HEK293 (cell line): ENCODE measurements at regions not wholly inside any gene's neighbourhood (a gene's known extent, or its start where the extent isn't known, plus 50 kb on each side); places are given as distances from the start of the nearest gene placed in this dataset.

ENCODE experiments used
- CTCF ChIA-PET: fragments of 350-600 bp; formaldehyde crosslinking; extraction: SDS; loops from one replicate; lab custom pipeline; 2021; ENCODE audit warnings: antibody characterized with exemption; lab: Yijun Ruan, JAX
- POLR2A ChIA-PET: fragments of 300-600 bp; formaldehyde crosslinking; extraction: SDS; loops from one replicate; lab custom pipeline; 2020; ENCODE audit warnings: antibody characterized with exemption, inconsistent platforms; lab: Yijun Ruan, JAX
- H3K27ac ChIP-seq: fragments of 200-500 bp; sonication (Bioruptor generic); 2 replicates; pipeline ENCODE4 v1.5.1; 2014; ENCODE audit warnings: low read depth, low read length, control low read depth, inconsistent platforms; ENCODE audit errors: extremely low read depth
- H3K36me3 ChIP-seq, 2 experiments: fragments of 200-500 bp in 1 of 2; sonication (Bioruptor generic) in 1 of 2; 1 replicate in 1 of 2; 2 replicates in 1 of 2; pipeline ENCODE4 v1.5.1; 2014 to 2017; ENCODE audit warnings: inconsistent platforms in 2 of 2, low read length in 2 of 2; ENCODE audit not compliant: control insufficient read depth in 2 of 2, insufficient read depth in 1 of 2
- H3K4me1 ChIP-seq: fragments of 200-500 bp; sonication (Bioruptor generic); 2 replicates; pipeline ENCODE4 v1.5.1; 2014; ENCODE audit warnings: mild to moderate bottlenecking, low read length, inconsistent platforms; ENCODE audit not compliant: control insufficient read depth, insufficient read depth
- H3K4me3 ChIP-seq: 2 replicates; pipeline ENCODE4 v1.5.1; 2011; ENCODE audit warnings: low read depth, mild to moderate bottlenecking, control low read depth, low read length, moderate library complexity
- H3K9me3 ChIP-seq: fragments of 200-500 bp; sonication (Bioruptor generic); 2 replicates; pipeline ENCODE4 v1.5.1; 2014; ENCODE audit warnings: low read depth, low read length, inconsistent platforms; ENCODE audit not compliant: control insufficient read depth, insufficient read depth
- KLF9 ChIP-seq: fragments of 450-650 bp; formaldehyde crosslinking; IDR thresholded peaks from 2 replicates; pipeline ENCODE4 v1.5.1; 2016; ENCODE audit warnings: missing biosample characterization, missing genetic modification characterization, low read depth
- MYNN ChIP-seq: fragments of 450-650 bp; formaldehyde crosslinking; IDR thresholded peaks from 2 replicates; pipeline ENCODE4 v1.5.1; 2016; ENCODE audit warnings: missing biosample characterization, missing genetic modification characterization, borderline replicate concordance
- REPIN1 ChIP-seq: fragments of 450-650 bp; formaldehyde crosslinking; IDR thresholded peaks from 2 replicates; pipeline ENCODE4 v1.5.1; 2017; ENCODE audit warnings: missing biosample characterization, missing genetic modification characterization, low read depth
- SCRT1 ChIP-seq: fragments of 450-650 bp; formaldehyde crosslinking; IDR thresholded peaks from 2 replicates; pipeline ENCODE4 v1.5.1; 2016; ENCODE audit warnings: missing biosample characterization, missing genetic modification characterization, borderline replicate concordance
- SETDB1 ChIP-seq: IDR thresholded peaks from one replicate; pipeline ENCODE4 v1.6.1; 2017; ENCODE audit warnings: mild to moderate bottlenecking, low read length, moderate library complexity, mixed read lengths; ENCODE audit not compliant: insufficient read length
- YY2 ChIP-seq: fragments of 450-650 bp; formaldehyde crosslinking; IDR thresholded peaks from 2 replicates; pipeline ENCODE4 v1.5.1; 2016; ENCODE audit warnings: missing biosample characterization, missing genetic modification characterization
- ZBTB6 ChIP-seq: fragments of 450-650 bp; formaldehyde crosslinking; IDR thresholded peaks from 2 replicates; pipeline ENCODE4 v1.5.1; 2017; ENCODE audit warnings: missing biosample characterization, missing genetic modification characterization
- ZFP37 ChIP-seq: fragments of 450-650 bp; formaldehyde crosslinking; IDR thresholded peaks from 2 replicates; pipeline ENCODE4 v1.5.1; 2016; ENCODE audit warnings: missing biosample characterization, missing genetic modification characterization
- ZIC2 ChIP-seq: fragments of 450-650 bp; formaldehyde crosslinking; IDR thresholded peaks from 2 replicates; pipeline ENCODE4 v1.5.1; 2016; ENCODE audit warnings: missing biosample characterization, missing genetic modification characterization
- ZNF148 ChIP-seq: fragments of 450-650 bp; formaldehyde crosslinking; IDR thresholded peaks from 2 replicates; pipeline ENCODE4 v1.5.0; 2017; ENCODE audit warnings: missing biosample characterization, missing genetic modification characterization, borderline replicate concordance
- ZNF16 ChIP-seq: fragments of 450-650 bp; formaldehyde crosslinking; IDR thresholded peaks from 2 replicates; pipeline ENCODE4 v1.5.1; 2016; ENCODE audit warnings: low read depth, missing biosample characterization, missing genetic modification characterization
- ZNF175 ChIP-seq: fragments of 450-650 bp; formaldehyde crosslinking; IDR thresholded peaks from 2 replicates; pipeline ENCODE4 v1.5.1; 2016; ENCODE audit warnings: missing biosample characterization, missing genetic modification characterization
- ZNF211 ChIP-seq: fragments of 450-650 bp; formaldehyde crosslinking; IDR thresholded peaks from 2 replicates; pipeline ENCODE4 v1.5.1; 2016; ENCODE audit warnings: low read depth, missing biosample characterization, missing genetic modification characterization
- ZNF221 ChIP-seq: fragments of 450-650 bp; formaldehyde crosslinking; IDR thresholded peaks from 2 replicates; pipeline ENCODE4 v1.5.1; 2017; ENCODE audit warnings: missing biosample characterization, missing genetic modification characterization, borderline replicate concordance
- ZNF239 ChIP-seq: fragments of 450-650 bp; formaldehyde crosslinking; IDR thresholded peaks from 2 replicates; pipeline ENCODE4 v1.5.1; 2016; ENCODE audit warnings: missing biosample characterization, missing genetic modification characterization
- ZNF302 ChIP-seq: fragments of 450-650 bp; formaldehyde crosslinking; IDR thresholded peaks from 2 replicates; pipeline ENCODE4 v1.5.1; 2016; ENCODE audit warnings: missing biosample characterization, missing genetic modification characterization, low read depth
- ZNF335 ChIP-seq: fragments of 450-650 bp; formaldehyde crosslinking; conservative IDR thresholded peaks from 2 replicates; pipeline ENCODE4 v1.5.1; 2016; ENCODE audit warnings: missing biosample characterization, missing genetic modification characterization
- ZNF48 ChIP-seq: fragments of 450-650 bp; formaldehyde crosslinking; IDR thresholded peaks from 2 replicates; pipeline ENCODE4 v1.5.1; 2016; ENCODE audit warnings: missing biosample characterization, missing genetic modification characterization
- ZNF544 ChIP-seq: fragments of 450-650 bp; formaldehyde crosslinking; IDR thresholded peaks from 2 replicates; pipeline ENCODE4 v1.5.0; 2017; ENCODE audit warnings: missing biosample characterization, missing genetic modification characterization
- ZNF585B ChIP-seq: fragments of 450-650 bp; formaldehyde crosslinking; IDR thresholded peaks from 2 replicates; pipeline ENCODE4 v1.5.1; 2016; ENCODE audit warnings: missing biosample characterization, missing genetic modification characterization
- ZNF623 ChIP-seq: fragments of 450-650 bp; formaldehyde crosslinking; IDR thresholded peaks from 2 replicates; pipeline ENCODE4 v1.5.1; 2016; ENCODE audit warnings: missing biosample characterization, missing genetic modification characterization
- ZNF624 ChIP-seq: fragments of 450-650 bp; formaldehyde crosslinking; IDR thresholded peaks from 2 replicates; pipeline ENCODE4 v1.5.1; 2017; ENCODE audit warnings: missing biosample characterization, missing genetic modification characterization
- ZNF664 ChIP-seq: fragments of 450-650 bp; formaldehyde crosslinking; IDR thresholded peaks from 2 replicates; pipeline ENCODE4 v1.5.1; 2016; ENCODE audit warnings: missing biosample characterization, missing genetic modification characterization
- ZNF692 ChIP-seq: fragments of 450-650 bp; formaldehyde crosslinking; IDR thresholded peaks from 2 replicates; pipeline ENCODE4 v1.5.1; 2016; ENCODE audit warnings: missing biosample characterization, missing genetic modification characterization
- ZNF747 ChIP-seq: fragments of 450-650 bp; formaldehyde crosslinking; IDR thresholded peaks from 2 replicates; pipeline ENCODE4 v1.5.1; 2016; ENCODE audit warnings: missing biosample characterization, missing genetic modification characterization
- ZXDB ChIP-seq: fragments of 450-650 bp; formaldehyde crosslinking; IDR thresholded peaks from 2 replicates; pipeline ENCODE4 v1.5.1; 2016; ENCODE audit warnings: missing biosample characterization, missing genetic modification characterization

- H3K36me3 ChIP-seq, result no peaks in the 10 kb centered on the region
- no peak overlapping the region for H3K27ac ChIP-seq
- ChIA-PET POLR2A (no interaction called here), CTCF (interaction anchor here (0.6 to 0.7 kb wide), 2 partner anchors 44 to 160 kb away, joined by 3 to 6 read pairs; no protein-coding TSS in a partner anchor)
- no peak for TF ChIP-seq ZFP37
- no peak for TF ChIP-seq ZBTB6 (tag by site-specific recombination)
- no peak for TF ChIP-seq ZNF692 (tag by site-specific recombination)
- TF ChIP-seq ZNF239 (tag by site-specific recombination), result no peak
- no peak for TF ChIP-seq REPIN1
- no peak for TF ChIP-seq ZNF624 (tag by site-specific recombination)
- no peak for TF ChIP-seq ZNF623 (tag by site-specific recombination)
- TF ChIP-seq MYNN (tag by site-specific recombination), result no peak
- TF ChIP-seq YY2 (tag by site-specific recombination), result no peak
- no peak for TF ChIP-seq ZNF664 (tag by site-specific recombination)
- no peak for TF ChIP-seq ZNF544 (tag by site-specific recombination)
- no peak for TF ChIP-seq SETDB1
- TF ChIP-seq ZNF585B (tag by site-specific recombination), result no peak
- no peak for TF ChIP-seq ZNF48
- no peak for TF ChIP-seq ZNF148 (tag by site-specific recombination)
- no peak for TF ChIP-seq ZNF335 (tag by site-specific recombination)
- TF ChIP-seq ZNF175 (tag by site-specific recombination), result no peak
- TF ChIP-seq ZNF16 (tag by site-specific recombination), result no peak
- H3K4me3 ChIP-seq, result no peak overlapping the region
- H3K4me1 ChIP-seq, result no peaks in the 10 kb centered on the region
- no peaks in the 10 kb centered on the region for H3K9me3 ChIP-seq
Measured at GRCh38 chr1:56167596-56167995, 411.8 kb downstream of the PLPP3 start.

GRCh38 chr1:56160773-56161315, 418.5 kb downstream of the PLPP3 start:
- CTCF ChIA-PET, result no interaction called here
- TF ChIP-seq ZNF211, result no peak
- TF ChIP-seq ZNF302 (tag by site-specific recombination), result no peak
- no peak for TF ChIP-seq ZNF221
- no peak for TF ChIP-seq SCRT1 (tag by site-specific recombination)
- TF ChIP-seq KLF9 (tag by site-specific recombination), result no peak
- no peak for TF ChIP-seq ZXDB (tag by site-specific recombination)
- TF ChIP-seq ZIC2 (tag by site-specific recombination), result no peak
- TF ChIP-seq ZNF747 (tag by site-specific recombination), result no peak
- TF ChIP-seq, all 188 proteins: peak for 0
- POLR2A ChIA-PET, result interaction anchor here (0.6 kb wide), 1 partner anchor 203 kb away, joined by 3 read pairs; no protein-coding TSS in a partner anchor

More at GRCh38 chr1:56160773-56161315, 418.5 kb downstream of the PLPP3 start:
- Histone ChIP-seq H3K4me1 (no peaks in the 10 kb centered on the region), H3K27ac (no peak overlapping the region), H3K4me3 (no peak overlapping the region), H3K9me3 (no peaks in the 10 kb centered on the region), H3K36me3 (no peaks in the 10 kb centered on the region)
